OCI-LY3 (cell line): ENCODE measurements at regions not wholly inside any gene's neighbourhood (a gene's known extent, or its start where the extent isn't known, plus 50 kb on each side); places are given as distances from the start of the nearest gene placed in this dataset.

ENCODE experiments used
- H2AFZ ChIP-seq: fragments of 200-600, 300-600 bp; shearing (Covaris generic); 2 replicates; pipeline ENCODE4 v1.6.0; 2014; ENCODE audit warnings: antibody characterized with exemption, low read depth, low read length
- H3K27ac ChIP-seq: fragments of 200-600, 300-600 bp; sonication (generic); 2 replicates; pipeline ENCODE4 v1.5.1; 2014; ENCODE audit warnings: mild to moderate bottlenecking, low read length, moderate library complexity, mixed read lengths
- H3K27me3 ChIP-seq: fragments of 200-600, 300-600 bp; sonication (generic); 2 replicates; pipeline ENCODE4 v1.6.1; 2014; ENCODE audit warnings: low read depth, low read length, mixed read lengths
- H3K36me3 ChIP-seq: fragments of 200-600, 300-600 bp; sonication (generic); replicated peaks from 2 replicates; pipeline ENCODE3; 2014; ENCODE audit warnings: low read depth, low read length, mixed read lengths
- H3K4me1 ChIP-seq: fragments of 300-600, 200-600 bp; sonication (generic); 2 replicates; pipeline ENCODE4 v1.6.1; 2014; ENCODE audit warnings: low read length, mixed read lengths
- H3K4me2 ChIP-seq: fragments of 200-600, 300-600 bp; sonication (generic); 2 replicates; pipeline ENCODE4 v1.6.1; 2014; ENCODE audit warnings: low read length, mixed read lengths
- H3K4me3 ChIP-seq: fragments of 300-600, 200-600 bp; sonication (generic); 2 replicates; pipeline ENCODE4 v1.5.1; 2014; ENCODE audit warnings: antibody characterized with exemption, mild to moderate bottlenecking, low read length, moderate library complexity
- H3K79me2 ChIP-seq: fragments of 300-600, 200-600 bp; shearing (Covaris generic); 2 replicates; pipeline ENCODE4 v1.6.1; 2014; ENCODE audit warnings: mild to moderate bottlenecking, low read length, mixed read lengths
- H3K9ac ChIP-seq: fragments of 300-600, 200-600 bp; shearing (Covaris generic); 2 replicates; pipeline ENCODE4 v1.6.0; 2014; ENCODE audit warnings: mild to moderate bottlenecking, low read length, moderate library complexity
- H3K9me3 ChIP-seq: fragments of 200-600, 300-600 bp; shearing (Covaris generic); 2 replicates; pipeline ENCODE4 v1.6.1; 2014; ENCODE audit warnings: low read length, mixed read lengths; ENCODE audit not compliant: insufficient read depth
- H4K20me1 ChIP-seq: fragments of 200-600, 300-600 bp; sonication (generic); 2 replicates; pipeline ENCODE4 v1.6.1; 2016; ENCODE audit warnings: low read length, mixed read lengths; ENCODE audit not compliant: insufficient read depth
- CTCF ChIP-seq: fragments of 200-600, 300-600 bp; sonication (generic); IDR thresholded peaks from 2 replicates; pipeline ENCODE4 v1.5.1; 2014; ENCODE audit warnings: antibody characterized with exemption, low read length, low read depth
- EZH2phosphoT487 ChIP-seq: fragments of 200-600 bp; shearing (Covaris generic); IDR thresholded peaks from 2 replicates; pipeline ENCODE4 v1.6.1; 2018; ENCODE audit warnings: antibody characterized with exemption, mixed run types, low read depth

GRCh38 chr17:71037386-71037785, 868.1 kb downstream of the KCNJ2 start:
- H3K27ac ChIP-seq = no peak overlapping the region
- H3K4me2 ChIP-seq = no peak overlapping the region
- H3K4me3 ChIP-seq = no peak overlapping the region
- no peaks in the 10 kb centered on the region for H3K4me1 ChIP-seq
- no peaks in the 10 kb centered on the region for H3K9me3 ChIP-seq
- no peaks in the 10 kb centered on the region for H3K79me2 ChIP-seq
- no peaks in the 10 kb centered on the region for H3K27me3 ChIP-seq
- no peak overlapping the region for H2AFZ ChIP-seq
- H3K9ac ChIP-seq = no peak overlapping the region
- TF ChIP-seq CTCF (no peak), EZH2phosphoT487 (no peak)
- no peaks in the 10 kb centered on the region for H3K36me3 ChIP-seq
- H4K20me1 ChIP-seq = no peaks in the 10 kb centered on the region

- H3K4me2 ChIP-seq = no peak overlapping the region
- H3K4me3 ChIP-seq = no peak overlapping the region
- H3K4me1 ChIP-seq = no peaks in the 10 kb centered on the region
- no peaks in the 10 kb centered on the region for H3K27me3 ChIP-seq
- H3K79me2 ChIP-seq = no peaks in the 10 kb centered on the region
- TF ChIP-seq EZH2phosphoT487 = no peak
- TF ChIP-seq CTCF = no peak
- H3K27ac ChIP-seq = no peak overlapping the region
- H3K36me3 ChIP-seq = no peaks in the 10 kb centered on the region
- H4K20me1 ChIP-seq = no peaks in the 10 kb centered on the region
- H3K9ac ChIP-seq = no peak overlapping the region
- no peak overlapping the region for H2AFZ ChIP-seq
- H3K9me3 ChIP-seq = no peaks in the 10 kb centered on the region
These were observed 870.1 kb downstream of the KCNJ2 start for GRCh38 chr17:71039391-71039790.

GRCh38 chr17:71052971-71053370, 883.6 kb downstream of the KCNJ2 start:
- H3K27ac ChIP-seq = no peak overlapping the region
- H4K20me1 ChIP-seq = no peaks in the 10 kb centered on the region
- H3K4me3 ChIP-seq = no peak overlapping the region
- no peaks in the 10 kb centered on the region for H3K27me3 ChIP-seq
- H3K4me2 ChIP-seq = no peak overlapping the region
- H3K9me3 ChIP-seq = no peaks in the 10 kb centered on the region
- TF ChIP-seq CTCF (no peak), EZH2phosphoT487 (no peak)
- H3K4me1 ChIP-seq = 0 out of 2 replicates have a peak, but pooled peaks cover 4% of the 10 kb centered on the region
- no peaks in the 10 kb centered on the region for H3K36me3 ChIP-seq
- no peaks in the 10 kb centered on the region for H3K79me2 ChIP-seq
- H3K9ac ChIP-seq = no peak overlapping the region
- H2AFZ ChIP-seq = no peak overlapping the region

GRCh38 chr17:71055128-71055527, 885.8 kb downstream of the KCNJ2 start:
- Histone ChIP-seq H3K9ac (no peak overlapping the region), H2AFZ (no peak overlapping the region), H3K36me3 (no peaks in the 10 kb centered on the region), H3K4me3 (no peak overlapping the region), H3K9me3 (no peaks in the 10 kb centered on the region), H4K20me1 (no peaks in the 10 kb centered on the region), H3K27me3 (no peaks in the 10 kb centered on the region), H3K27ac (no peak overlapping the region), H3K4me1 (0 out of 2 replicates have a peak, but pooled peaks cover 4% of the 10 kb centered on the region), H3K4me2 (no peak overlapping the region), H3K79me2 (no peaks in the 10 kb centered on the region)
- TF ChIP-seq EZH2phosphoT487 (no peak), CTCF (no peak)
